Neural progenitor cell (in vitro differentiated cells): ENCODE measurements at regions not wholly inside any gene's neighbourhood (a gene's known extent, or its start where the extent isn't known, plus 50 kb on each side); places are given as distances from the start of the nearest gene placed in this dataset.

Experiments
- CTCF ChIP-seq: fragments of 200-600 bp; sonication (generic); IDR thresholded peaks from 2 replicates; pipeline ENCODE4 v1.5.1; 2017; ENCODE audit warnings: antibody characterized with exemption, mild to moderate bottlenecking
- EZH2phosphoT487 ChIP-seq: fragments of 200-600 bp; sonication (generic); IDR thresholded peaks from 2 replicates; pipeline ENCODE4 v1.6.1; 2017; ENCODE audit warnings: antibody characterized with exemption

- TF ChIP-seq CTCF (no peak), EZH2phosphoT487 (no peak)
These were observed 99.0 kb upstream of the ZMIZ1 start for GRCh38 chr10:78969719-78970118.
